HG03175 (cell line): ENCODE measurements at regions not wholly inside any gene's neighbourhood (a gene's known extent, or its start where the extent isn't known, plus 50 kb on each side); places are given as distances from the start of the nearest gene placed in this dataset.
"Not testable (repeated sequence)": the region's sequence is repeated elsewhere in the genome, so short reads cannot be mapped to it uniquely, and the experiment has no call there.

Experiments
- ATAC-seq: cut with Tn5 transposase; IDR thresholded peaks from one replicate; pipeline ENCODE4 v1.9.1; 2021; ENCODE audit warnings: mild to moderate bottlenecking, moderate library complexity; ENCODE audit not compliant: unreplicated experiment

DNA sequence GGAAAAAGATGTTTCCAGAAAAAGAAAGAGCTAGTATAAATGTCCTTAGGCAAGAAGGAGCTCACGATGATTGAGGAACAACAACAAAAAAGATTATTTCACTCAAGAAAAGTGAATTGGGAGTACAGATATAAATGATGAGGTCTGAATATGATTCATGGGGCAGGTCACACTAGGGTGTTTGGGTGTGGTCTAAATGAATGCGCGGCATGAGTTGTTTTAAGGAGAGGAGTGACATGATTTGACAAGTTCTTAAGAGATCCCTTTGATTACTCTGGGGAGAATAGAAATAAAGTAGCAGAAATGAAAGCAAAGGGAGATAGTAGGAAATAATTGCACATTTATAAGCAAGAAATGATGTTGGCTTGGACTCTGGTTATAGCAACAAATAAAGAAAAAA is 59.3 kb downstream of the NUTM2D start:
- not testable (repeated sequence) for ATAC-seq

- not testable (repeated sequence) for ATAC-seq
Measured at GRCh38 chr10:87422641-87423040, 65.1 kb downstream of the NUTM2D start.

DNA sequence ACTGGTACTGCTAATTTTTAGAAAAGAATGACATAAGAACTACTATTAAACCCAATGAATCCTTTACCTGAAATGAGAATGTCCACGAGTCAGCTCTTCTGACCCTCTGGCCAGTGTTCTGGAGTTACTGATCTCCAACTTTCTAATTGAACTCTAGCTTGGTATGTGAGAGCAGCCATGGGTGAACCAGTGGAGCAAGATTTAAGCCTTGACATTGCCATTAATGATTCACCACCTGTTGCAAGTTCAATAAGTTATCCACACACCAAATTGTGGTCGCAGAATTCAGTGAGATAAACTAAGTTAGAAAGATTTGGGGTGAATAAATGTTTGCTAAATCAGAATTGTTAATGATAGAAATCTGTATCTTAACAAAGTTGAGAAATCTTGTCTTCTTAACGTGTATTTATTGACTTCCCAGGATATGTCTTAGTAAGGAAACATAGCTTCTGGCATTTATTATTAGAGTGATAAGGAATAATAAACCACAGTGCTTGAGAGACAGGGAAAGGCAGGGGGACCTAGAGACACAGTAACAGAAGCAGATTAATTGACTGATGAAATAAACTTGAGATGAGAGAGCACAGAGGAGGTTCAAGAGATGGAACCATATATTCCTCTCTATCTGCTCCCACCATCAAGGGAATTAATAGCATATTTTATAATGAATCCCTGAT is 67.3 kb downstream of the NUTM2D start:
- ATAC-seq, result not testable (repeated sequence)

- not testable (repeated sequence) for ATAC-seq
Measured at GRCh38 chr10:87433836-87434235, 70.9 kb upstream of the MINPP1 start.

DNA sequence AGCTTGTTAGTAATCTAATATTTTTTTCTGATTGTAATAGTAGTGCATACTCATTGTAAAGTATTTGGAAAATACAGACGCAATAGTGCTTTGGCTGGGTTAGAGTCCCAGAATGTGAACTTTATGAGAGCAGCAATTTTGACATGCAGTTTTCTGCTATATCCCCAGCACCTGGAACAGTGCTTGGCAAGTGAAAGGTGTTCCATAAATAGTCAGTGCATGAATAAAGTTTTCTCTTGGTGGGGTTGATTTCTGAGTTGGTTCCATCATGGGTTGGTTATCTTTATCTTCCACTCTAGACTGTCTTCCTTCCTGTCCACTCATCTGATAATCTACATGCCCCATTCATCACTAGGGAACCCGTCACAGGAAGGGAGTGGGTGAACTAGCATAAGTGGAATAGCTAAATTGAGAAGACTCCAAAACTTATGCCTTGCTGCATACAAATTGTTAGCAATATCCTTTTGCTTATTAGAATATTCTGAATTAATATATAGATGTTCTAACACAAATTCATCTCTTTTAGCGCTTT is 69.3 kb upstream of the MINPP1 start:
- not testable (repeated sequence) for ATAC-seq

DNA sequence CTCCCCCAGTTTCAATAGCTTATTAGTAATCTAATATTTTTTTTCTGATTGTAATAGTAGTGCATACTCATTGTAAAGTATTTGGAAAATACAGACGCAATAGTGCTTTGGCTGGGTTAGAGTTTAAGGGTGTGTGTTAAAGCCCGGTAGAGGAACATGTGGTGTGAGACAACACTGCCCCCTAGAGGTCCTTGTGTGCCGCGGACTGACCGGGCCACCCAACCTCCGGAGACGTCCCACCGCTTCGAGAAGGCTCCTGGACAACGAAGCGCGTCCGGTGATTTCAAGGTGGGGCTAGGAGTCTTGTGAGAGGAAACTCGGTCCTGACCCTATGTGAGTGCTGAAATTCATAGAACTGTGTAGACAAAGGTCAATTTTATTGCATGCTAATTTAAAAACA is 68.6 kb upstream of the MINPP1 start:
- ATAC-seq, result peak; percentile 79

DNA sequence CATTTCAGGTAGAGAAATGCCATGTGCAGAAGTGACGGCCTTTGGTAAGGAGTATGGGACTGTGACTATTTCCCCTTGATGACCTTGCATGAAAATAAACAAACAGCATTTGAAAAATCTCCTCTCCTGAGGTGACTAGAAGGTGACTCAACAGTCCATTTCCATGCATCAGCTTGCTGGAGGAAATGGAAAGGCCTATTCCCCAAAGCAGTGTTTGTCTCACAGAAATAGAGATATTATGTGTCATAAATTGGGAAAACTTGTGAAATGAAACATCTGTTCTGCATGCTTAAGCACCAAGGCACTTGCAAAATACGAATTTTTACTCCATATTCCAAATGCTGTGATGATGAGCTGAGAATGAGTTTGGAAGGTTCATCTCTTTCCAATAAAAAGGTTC is 67.2 kb upstream of the MINPP1 start:
- ATAC-seq, result not testable (repeated sequence)
